Small intestine (tissue), 7 donors: ENCODE measurements at regions not wholly inside any gene's neighbourhood (a gene's known extent, or its start where the extent isn't known, plus 50 kb on each side); places are given as distances from the start of the nearest gene placed in this dataset.

Source experiments
- DNase-seq, 2 donors: peaks; one replicate each; pipeline versions ENCODE4 v3.0.0 to v3.0.0-alpha.2; 2013
- FAIRE-seq: peaks from 2 replicates; lab custom pipeline; 2012; peaks lifted over from hg19 to GRCh38; lab: Jason Lieb, UNC
- H3K27ac ChIP-seq, 3 donors: one replicate each; pipeline ENCODE4 v1.5.1; 2013; ENCODE audit warnings: low read length in 2 of 3, mild to moderate bottlenecking in 2 of 3, control low read depth in 1 of 3, inconsistent platforms in 1 of 3, low read depth in 1 of 3, moderate library complexity in 1 of 3
- H3K27me3 ChIP-seq, 3 donors: one replicate each; pipeline ENCODE4 v1.6.1; 2013; ENCODE audit warnings: low read length in 3 of 3, inconsistent platforms in 1 of 3; ENCODE audit not compliant: control insufficient read depth in 3 of 3, insufficient read depth in 3 of 3
- H3K36me3 ChIP-seq, 3 donors: one replicate each; pipeline ENCODE4 v1.6.1; 2013; ENCODE audit warnings: low read length in 3 of 3, inconsistent platforms in 1 of 3, low read depth in 1 of 3, mild to moderate bottlenecking in 1 of 3, moderate library complexity in 1 of 3; ENCODE audit not compliant: control insufficient read depth in 3 of 3, insufficient read depth in 2 of 3
- H3K4me1 ChIP-seq, 3 donors: one replicate each; pipeline ENCODE4 v1.6.1; 2013; ENCODE audit warnings: low read length in 2 of 3, inconsistent platforms in 1 of 3, low read depth in 1 of 3, mild to moderate bottlenecking in 1 of 3, moderate library complexity in 1 of 3; ENCODE audit not compliant: control insufficient read depth in 3 of 3, insufficient read depth in 2 of 3
- H3K4me3 ChIP-seq, 3 donors: one replicate each; pipeline ENCODE4 v1.5.1; 2013; ENCODE audit warnings: low read length in 3 of 3, control low read depth in 1 of 3, inconsistent platforms in 1 of 3, low read depth in 1 of 3, mild to moderate bottlenecking in 1 of 3, moderate library complexity in 1 of 3
- H3K9me3 ChIP-seq, 2 donors: one replicate each; pipeline ENCODE4 v1.6.1; 2013; ENCODE audit warnings: low read depth in 1 of 2, low read length in 1 of 2; ENCODE audit not compliant: control insufficient read depth in 2 of 2, insufficient read depth in 1 of 2
- whole genome bisulfite sequencing, 3 donors: extraction: QIAGEN DNeasy Blood & Tissue Kit; methylation state at CpG; one replicate each; pipeline ENCODE4 v1.1.7; 2013; 5-methylcytosine and 5-hydroxymethylcytosine counted together
- donor health status: healthy with polysubstance abuse.
- donor health status: control.
- donor health status: control.
- donor health status: Bipolar disorder and iron deficiency.
- donor health status: healthy.

DNA sequence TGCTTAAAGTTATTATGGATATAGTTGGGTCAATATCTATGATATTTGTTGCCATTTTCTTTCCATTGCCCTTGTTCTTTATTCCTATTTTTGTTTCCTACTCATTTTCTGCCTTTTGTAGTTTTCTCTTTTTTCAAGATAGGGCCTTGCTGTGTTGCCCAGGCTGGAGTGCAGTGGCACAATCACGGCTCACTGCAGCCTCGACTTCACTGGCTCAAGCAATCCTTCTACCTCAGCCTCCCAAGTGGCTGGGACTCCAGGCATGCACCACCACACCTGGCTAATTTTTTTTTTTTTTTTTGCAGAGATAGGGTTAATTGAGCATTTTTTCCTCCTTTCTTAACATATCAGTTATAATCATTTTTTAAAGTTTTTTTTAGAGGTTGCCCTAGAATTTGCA is 92.7 kb downstream of the TOMM20 start:
- Histone ChIP-seq H3K27me3 (no peaks in the 10 kb centered on the region), H3K36me3 (no peaks in the 10 kb centered on the region), H3K9me3 (peaks cover 0 to 19% of the 10 kb centered on the region in 2 donors), H3K27ac (no peak overlapping the region), H3K4me3 (no peak overlapping the region), H3K4me1 (no peaks in the 10 kb centered on the region)
- DNase-seq: no peak
- 95 to 98% (median 96%) methylated on average over 2 of the region's 2 CpGs for WGBS, 3 donors
- FAIRE-seq: no peak

GRCh38 chr1:235030919-235031596 is 97.6 kb downstream of the TOMM20 start:
- Histone ChIP-seq H3K36me3 (no peaks in the 10 kb centered on the region), H3K4me1 (no peaks in the 10 kb centered on the region), H3K4me3 (no peak overlapping the region), H3K27ac (no peak overlapping the region), H3K9me3 (peaks cover 0 to 15% of the 10 kb centered on the region in 2 donors), H3K27me3 (no peaks in the 10 kb centered on the region)
- no peak for FAIRE-seq
- no peak for DNase-seq
- 87 to 98% (median 94%) methylated on average over 7 of the region's 7 CpGs for WGBS, 3 donors

DNA sequence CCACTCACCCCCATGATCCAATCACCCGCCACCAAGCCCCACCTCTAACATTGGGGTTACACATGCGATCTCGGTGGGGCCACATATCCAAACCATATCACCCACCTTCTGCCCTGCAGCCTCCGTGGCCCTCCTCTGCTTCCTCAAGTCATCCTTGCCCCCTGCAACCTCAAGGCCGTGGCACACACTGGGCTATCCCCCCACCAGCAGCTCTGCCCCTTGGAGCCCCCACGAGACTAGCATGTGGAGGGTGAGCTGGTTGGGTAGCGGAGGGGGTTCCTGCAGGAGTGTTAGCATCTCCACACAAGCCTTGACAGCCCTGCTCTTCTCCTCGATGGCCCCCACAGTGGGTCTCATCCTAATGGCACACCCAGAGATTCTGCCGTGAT is 100.8 kb downstream of the TOMM20 start:
- DNase-seq: no peak
- Histone ChIP-seq H3K27ac (no peak overlapping the region), H3K4me1 (no peaks in the 10 kb centered on the region), H3K36me3 (peaks cover 0 to 5% (median 0%) of the 10 kb centered on the region in 3 donors), H3K9me3 (peaks cover 0 to 15% of the 10 kb centered on the region in 2 donors), H3K27me3 (no peaks in the 10 kb centered on the region), H3K4me3 (no peak overlapping the region)
- FAIRE-seq: no peak
- WGBS, 3 donors: 96 to 99% (median 98%) methylated on average over 9 of the region's 9 CpGs

DNA sequence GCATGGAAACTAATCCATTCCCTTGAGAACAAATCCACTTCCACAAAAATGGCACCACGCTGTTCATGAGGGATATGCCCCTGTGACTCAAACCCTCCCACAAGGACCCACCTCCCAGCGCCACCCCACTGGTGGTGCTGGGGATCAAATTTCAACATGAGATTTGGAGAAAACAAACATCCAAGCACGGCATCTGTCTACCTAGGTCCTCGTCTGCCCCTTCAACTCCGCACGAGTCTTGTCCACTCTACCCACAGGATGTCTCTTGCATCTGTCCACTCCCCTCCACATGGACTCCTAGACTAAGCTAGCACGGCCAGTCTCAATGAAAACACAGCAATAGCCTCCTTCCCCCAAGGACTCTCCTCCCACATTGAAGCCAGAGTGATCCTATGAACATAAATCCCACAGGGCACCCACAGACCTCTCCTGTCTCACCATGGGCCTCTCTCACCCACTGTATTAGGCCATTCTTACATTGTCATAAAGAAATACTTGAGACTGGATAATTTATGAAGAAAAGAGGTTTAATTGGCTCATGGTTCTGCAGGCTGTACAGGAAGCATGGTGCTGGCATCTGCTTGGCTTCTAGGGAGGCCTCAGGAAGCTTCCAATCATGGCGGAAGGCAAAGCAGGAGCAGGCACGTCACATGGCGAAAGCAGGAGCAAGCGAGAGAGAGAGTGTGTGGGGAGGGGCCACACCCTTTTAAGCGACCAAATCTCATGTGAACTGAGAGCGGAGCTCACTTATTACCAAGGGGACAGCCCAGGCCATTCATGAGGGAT is 101.4 kb downstream of the TOMM20 start:
- no peak for DNase-seq
- FAIRE-seq: no peak
- 95 to 99% (median 97%) methylated on average over 13 of the region's 13 CpGs for WGBS, 3 donors

GRCh38 chr1:235025422-235025984 is 103.1 kb downstream of the TOMM20 start:
- DNase-seq (no peak), FAIRE-seq (no peak)
- WGBS, 3 donors: 95 to 98% (median 96%) methylated on average over 5 of the region's 5 CpGs

More for the DNA sequence above, 101.4 kb downstream of the TOMM20 start:
- H3K36me3 ChIP-seq: peaks cover 0 to 5% (median 0%) of the 10 kb centered on the region in 3 donors
- H3K27ac ChIP-seq: no peak overlapping the region
- H3K9me3 ChIP-seq: peaks cover 0 to 15% of the 10 kb centered on the region in 2 donors
- no peaks in the 10 kb centered on the region for H3K27me3 ChIP-seq
- no peaks in the 10 kb centered on the region for H3K4me1 ChIP-seq
- H3K4me3 ChIP-seq: no peak overlapping the region

DNA sequence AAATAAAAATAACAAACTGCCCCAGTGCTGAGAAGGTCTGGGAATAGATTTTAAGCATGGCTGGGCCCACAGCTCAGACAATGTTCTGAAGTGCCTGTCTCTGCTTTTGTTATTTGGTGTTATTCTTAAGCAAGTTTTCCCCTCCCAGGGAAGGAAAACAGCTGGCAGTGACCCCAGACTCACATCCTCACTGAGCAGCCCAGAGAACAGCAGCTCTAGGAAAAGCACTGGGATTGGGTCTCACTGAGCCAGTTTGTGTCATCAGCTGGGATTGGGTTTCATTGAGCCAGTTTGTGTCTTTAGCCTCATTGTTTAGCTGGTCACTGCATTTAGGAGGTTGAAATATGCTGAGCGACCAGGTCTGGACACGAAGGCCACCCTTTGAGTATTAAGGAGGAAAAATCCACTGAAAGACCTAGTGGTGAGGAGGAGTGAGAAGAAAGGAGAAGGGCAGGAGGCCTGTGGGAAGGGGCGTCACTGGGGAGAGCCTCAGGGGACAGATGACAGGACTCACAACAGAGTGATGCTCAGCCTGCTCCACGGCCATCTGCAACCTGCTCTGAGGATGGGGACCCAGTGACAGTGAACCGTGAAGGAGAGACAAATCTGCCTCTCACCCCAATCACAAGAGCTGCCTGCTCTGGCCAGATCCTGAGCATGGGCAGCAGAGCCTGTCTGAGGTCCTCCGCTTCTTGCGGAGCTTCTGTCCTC is 103.8 kb downstream of the TOMM20 start:
- WGBS, 3 donors: 83 to 94% (median 87%) methylated on average over 6 to 7 of the region's 7 CpGs
- no peak overlapping the region for H3K27ac ChIP-seq
- H3K36me3 ChIP-seq: peaks cover 0 to 5% (median 0%) of the 10 kb centered on the region in 3 donors
- H3K4me1 ChIP-seq: peaks cover 0 to 6% (median 0%) of the 10 kb centered on the region in 3 donors
- peaks cover 0 to 9% of the 10 kb centered on the region in 2 donors for H3K9me3 ChIP-seq
- no peak overlapping the region for H3K4me3 ChIP-seq
- FAIRE-seq: no peak
- no peaks in the 10 kb centered on the region for H3K27me3 ChIP-seq
- DNase-seq: no peak

More at GRCh38 chr1:235025422-235025984, 103.1 kb downstream of the TOMM20 start:
- Histone ChIP-seq H3K27me3 (no peaks in the 10 kb centered on the region), H3K9me3 (peaks cover 0 to 9% of the 10 kb centered on the region in 2 donors), H3K27ac (no peak overlapping the region), H3K4me3 (no peak overlapping the region), H3K36me3 (peaks cover 0 to 5% (median 0%) of the 10 kb centered on the region in 3 donors), H3K4me1 (peaks cover 0 to 6% (median 0%) of the 10 kb centered on the region in 3 donors)

- Histone ChIP-seq H3K9me3 (peaks cover 0 to 9% of the 10 kb centered on the region in 2 donors), H3K4me3 (no peak overlapping the region), H3K27ac (no peak overlapping the region), H3K27me3 (no peaks in the 10 kb centered on the region), H3K4me1 (peaks cover 0 to 6% (median 0%) of the 10 kb centered on the region in 3 donors), H3K36me3 (peaks cover 0 to 5% (median 0%) of the 10 kb centered on the region in 3 donors)
- FAIRE-seq (no peak), DNase-seq (no peak)
- WGBS, 3 donors: 83 to 93% (median 83%) methylated on average over 10 of the region's 10 CpGs
These were observed 104.8 kb downstream of the TOMM20 start for GRCh38 chr1:235023711-235024439.
